Spleen (tissue), 7 donors: ENCODE measurements at regions not wholly inside any gene's neighbourhood (a gene's known extent, or its start where the extent isn't known, plus 50 kb on each side); places are given as distances from the start of the nearest gene placed in this dataset.

Source experiments
- CTCF ChIP-seq, 11 experiments: fragments of 200-600 bp in 7 of 11; fragments of 450-650 bp in 4 of 11; sonication (generic) in 4 of 11; IDR thresholded peaks in 8 of 11; conservative IDR thresholded peaks in 3 of 11; 1 replicate in 7 of 11; 2 replicates in 4 of 11; pipeline versions ENCODE4 v1.4.0 to v1.8.0; 2016 to 2021; ENCODE audit warnings: antibody characterized with exemption in 11 of 11, inconsistent platforms in 4 of 11, mild to moderate bottlenecking in 1 of 11
- POLR2A ChIP-seq, 3 donors: fragments of 450-650 bp; IDR thresholded peaks; one replicate each; pipeline ENCODE4 v1.5.1; 2017; ENCODE audit warnings: antibody characterized with exemption in 3 of 3, mild to moderate bottlenecking in 1 of 3
- POLR2AphosphoS5 ChIP-seq, 3 donors: sonication (generic); formaldehyde crosslinking; IDR thresholded peaks; one replicate each; pipeline ENCODE4 v1.5.1; 2017; ENCODE audit warnings: antibody characterized with exemption in 3 of 3
- donor health status: DM: no; HTN: no; CAD: no; lungs with moderate emphysema.
- donor health status: DM: no; HTN: no; CAD: no.
- donor health status: DM: no; HTN: no; CAD: no.

- TF ChIP-seq CTCF (IDR thresholded peaks at IDR 0.05 in 8 of 11, conservative IDR thresholded peaks at IDR 0.05 in 3 of 11) (no peak), POLR2A (IDR thresholded peaks at IDR 0.05) (no peak), POLR2AphosphoS5 (IDR thresholded peaks at IDR 0.05) (no peak)
Observed at GRCh38 chrX:107551546-107551945, 76.8 kb upstream of the PRPS1 start.
